ENCODE measurements at regions not wholly inside any gene's neighbourhood (a gene's known extent, or its start where the extent isn't known, plus 50 kb on each side); places are given as distances from the start of the nearest gene placed in this dataset.

GRCh38 chr13:65473196-65473595 is 1756.9 kb downstream of the PCDH9 start (continued):
- no peak for TF ChIP-seq ZNF462 (CRISPR knock-in tag; IDR thresholded peaks at IDR 0.05)
- TF ChIP-seq NANOG (IDR thresholded peaks at IDR 0.05; ENCODE audit: borderline replicate concordance), result no peak
- no peak for TF ChIP-seq ETS1 (IDR thresholded peaks at IDR 0.05)
- no peak for TF ChIP-seq CREB1 (CRISPR knock-in tag; IDR thresholded peaks at IDR 0.05; ENCODE audit: low read depth)

GRCh38 chr13:65472336-65472735 is 1757.8 kb downstream of the PCDH9 start:
- no peak overlapping the region for H3K4me2 ChIP-seq
- H3K9me2 ChIP-seq (ENCODE audit: insufficient read depth), result peaks cover 6% of the 10 kb centered on the region
- Mint-ChIP-seq H3K36me3 (ENCODE audit: low read depth) (no peaks in the 10 kb centered on the region), H3K4me1 (no peaks in the 10 kb centered on the region), H3K27ac (no peak overlapping the region), H3K4me3 (no peak overlapping the region), H3K9me3 (0 out of 3 replicates have a peak, but pooled peaks cover 3% of the 10 kb centered on the region), H3K27me3 (ENCODE audit: insufficient read depth, low read depth, poor library complexity) (no peaks in the 10 kb centered on the region)
- DNase-seq (ENCODE audit: low spot score) (no peak), ATAC-seq (no peak)
- no peak overlapping the region for H3K27ac ChIP-seq (ENCODE audit: low read depth)
- no peaks in the 10 kb centered on the region for H3K4me1 ChIP-seq (ENCODE audit: insufficient read depth)
- no peaks in the 10 kb centered on the region for H3K27me3 ChIP-seq (ENCODE audit: insufficient read depth)
- no peaks in the 10 kb centered on the region for H4K20me1 ChIP-seq (replicated peaks; ENCODE audit: insufficient read depth)
- no peak overlapping the region for H2AFZ ChIP-seq
- H3K79me2 ChIP-seq (replicated peaks; ENCODE audit: insufficient read depth), result no peaks in the 10 kb centered on the region
- H3F3A ChIP-seq (replicated peaks; ENCODE audit: low read depth), result no peaks in the 10 kb centered on the region
- H3K36me3 ChIP-seq (ENCODE audit: insufficient read depth), result no peaks in the 10 kb centered on the region
- no peak overlapping the region for H3K4me3 ChIP-seq
- TF ChIP-seq ZNF462 (CRISPR knock-in tag; IDR thresholded peaks at IDR 0.05) (no peak), ZNF331 (CRISPR knock-in tag; IDR thresholded peaks at IDR 0.05; ENCODE audit: low read depth) (no peak), NANOG (IDR thresholded peaks at IDR 0.05; ENCODE audit: borderline replicate concordance) (no peak), CREB1 (CRISPR knock-in tag; IDR thresholded peaks at IDR 0.05; ENCODE audit: low read depth) (no peak), ZNF114 (CRISPR knock-in tag; IDR thresholded peaks at IDR 0.05) (no peak)

Data from GM23338 (cell line).